ENCODE measurements at regions not wholly inside any gene's neighbourhood (a gene's known extent, or its start where the extent isn't known, plus 50 kb on each side); places are given as distances from the start of the nearest gene placed in this dataset.

DNA sequence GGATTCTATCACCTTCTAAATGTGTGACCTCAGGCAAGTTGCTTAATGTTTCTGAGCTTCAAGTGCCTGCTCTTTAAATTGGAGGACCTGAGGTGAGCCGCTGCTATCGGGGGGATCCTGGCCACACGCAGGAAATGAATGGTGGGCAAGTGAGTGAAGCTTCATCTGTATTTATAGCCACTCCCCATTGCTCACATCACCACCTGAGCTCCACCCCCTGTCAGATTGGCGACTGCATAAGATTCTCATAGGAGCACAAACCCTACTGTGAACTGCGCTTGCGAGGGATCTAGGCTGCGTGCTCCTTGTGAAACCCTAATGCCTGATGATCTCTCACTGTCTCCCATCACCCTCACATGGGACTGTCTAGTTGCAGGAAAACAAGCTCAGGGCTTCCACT lies 158.6 kb upstream of the CCND2 start:
- Histone ChIP-seq H3K4me3 (ENCODE audit: insufficient read depth, low read depth, low read length) (no peak overlapping the region), H3K27me3 (ENCODE audit: control insufficient read depth, insufficient read depth, low read length) (no peaks in the 10 kb centered on the region; the same call in 1 of the 2 replicates), H3K56ac (ENCODE audit: extremely low read depth, insufficient read depth, low read length) (no peak overlapping the region), H3K27ac (ENCODE audit: insufficient read depth, low read length) (no peak overlapping the region), H2AK5ac (ENCODE audit: low read depth, low read length) (no peak overlapping the region), H3K4ac (ENCODE audit: low read depth, low read length) (no peak overlapping the region), H3K23ac (ENCODE audit: low read depth, low read length) (no peak overlapping the region), H4K91ac (ENCODE audit: insufficient read depth, low read depth, low read length) (no peak overlapping the region), H3K4me2 (ENCODE audit: low read depth, low read length) (no peak overlapping the region), H3K9me3 (ENCODE audit: control insufficient read depth, insufficient read depth, low read length) (no peaks in the 10 kb centered on the region), H3K79me1 (ENCODE audit: low read depth in 1 of 2, low read length in 2 of 2) (no peaks in the 10 kb centered on the region), H2BK120ac (ENCODE audit: low read depth, low read length) (no peak overlapping the region), H3K18ac (ENCODE audit: low read depth, low read length) (no peak overlapping the region), H2AK9ac (replicated peaks; ENCODE audit: low read depth, low read length, poor library complexity) (no peak overlapping the region), H3K9ac (ENCODE audit: low read depth, low read length) (no peak overlapping the region), H4K20me1 (ENCODE audit: insufficient read depth, low read length) (no peaks in the 10 kb centered on the region), H4K5ac (ENCODE audit: low read depth, low read length) (no peak overlapping the region), H3K9me1 (ENCODE audit: insufficient read depth, low read length) (peaks cover 4% of the 10 kb centered on the region), H3K14ac (replicated peaks; ENCODE audit: low read depth, low read length) (no peak overlapping the region), H2AFZ (replicated peaks; ENCODE audit: low read length, poor library complexity) (no peak overlapping the region), H2BK5ac (ENCODE audit: low read depth, low read length, poor library complexity, severe bottlenecking) (no peak overlapping the region), H3K4me1 (ENCODE audit: control insufficient read depth, insufficient read depth, low read length) (peaks cover 17% of the 10 kb centered on the region), H2BK20ac (ENCODE audit: low read depth, low read length) (no peak overlapping the region), H3K36me3 (ENCODE audit: control insufficient read depth, insufficient read depth, low read length) (no peaks in the 10 kb centered on the region), H4K8ac (ENCODE audit: low read depth in 2 of 2, low read length in 2 of 2) (no peak overlapping the region), H2BK15ac (ENCODE audit: low read depth, low read length) (no peak overlapping the region)
- in situ Hi-C loops (cut with MboI; ENCODE audit: low sequenced_read_pairs), result no loop called here
- BruUV-seq (replicated peaks), result no TSS peak
- intact Hi-C loops (cut with micrococcal nuclease), result no loop called here
- DNase-seq (no peak), ATAC-seq (ENCODE audit: low read depth) (no peak)
- dilution Hi-C loops (cut with HindIII; ENCODE audit: low sequenced_read_pairs, unreplicated experiment), result no loop called here
- POLR2A ChIA-PET (ENCODE audit: unreplicated experiment), result no interaction called here
- WGBS, 2 experiments (ENCODE audit: extremely low coverage in 2 of 2, insufficient read length in 1 of 2), result no CpG with 5 or more reads among the region's 7 CpGs
- TF ChIP-seq POLR2A (IDR thresholded peaks at IDR 0.05; ENCODE audit: low read depth, low read length), result no peak
- no peak for TF ChIP-seq RFX5 (IDR thresholded peaks at IDR 0.05; ENCODE audit: low read depth, low read length)
- no peak for TF ChIP-seq RCOR1 (IDR thresholded peaks at IDR 0.05; ENCODE audit: insufficient replicate concordance, low read length)
- no peak for TF ChIP-seq RAD21 (IDR thresholded peaks at IDR 0.05; ENCODE audit: low read length)
- TF ChIP-seq FOS (IDR thresholded peaks at IDR 0.05; ENCODE audit: low read depth, low read length), result no peak
- TF ChIP-seq, protein P1, sequence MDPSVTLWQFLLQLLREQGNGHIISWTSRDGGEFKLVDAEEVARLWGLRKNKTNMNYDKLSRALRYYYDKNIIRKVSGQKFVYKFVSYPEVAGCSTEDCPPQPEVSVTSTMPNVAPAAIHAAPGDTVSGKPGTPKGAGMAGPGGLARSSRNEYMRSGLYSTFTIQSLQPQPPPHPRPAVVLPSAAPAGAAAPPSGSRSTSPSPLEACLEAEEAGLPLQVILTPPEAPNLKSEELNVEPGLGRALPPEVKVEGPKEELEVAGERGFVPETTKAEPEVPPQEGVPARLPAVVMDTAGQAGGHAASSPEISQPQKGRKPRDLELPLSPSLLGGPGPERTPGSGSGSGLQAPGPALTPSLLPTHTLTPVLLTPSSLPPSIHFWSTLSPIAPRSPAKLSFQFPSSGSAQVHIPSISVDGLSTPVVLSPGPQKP (IDR thresholded peaks at IDR 0.05; ENCODE audit: borderline replicate concordance, low read depth, low read length), result no peak
- TF ChIP-seq, protein P2, sequence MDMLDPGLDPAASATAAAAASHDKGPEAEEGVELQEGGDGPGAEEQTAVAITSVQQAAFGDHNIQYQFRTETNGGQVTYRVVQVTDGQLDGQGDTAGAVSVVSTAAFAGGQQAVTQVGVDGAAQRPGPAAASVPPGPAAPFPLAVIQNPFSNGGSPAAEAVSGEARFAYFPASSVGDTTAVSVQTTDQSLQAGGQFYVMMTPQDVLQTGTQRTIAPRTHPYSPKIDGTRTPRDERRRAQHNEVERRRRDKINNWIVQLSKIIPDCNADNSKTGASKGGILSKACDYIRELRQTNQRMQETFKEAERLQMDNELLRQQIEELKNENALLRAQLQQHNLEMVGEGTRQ (IDR thresholded peaks at IDR 0.05; ENCODE audit: low read depth, low read length), result no peak
- no peak for TF ChIP-seq BHLHE40 (IDR thresholded peaks at IDR 0.05; ENCODE audit: low read depth, low read length)
- TF ChIP-seq MXI1 (IDR thresholded peaks at IDR 0.05; ENCODE audit: borderline replicate concordance, low read depth, low read length), result no peak
- TF ChIP-seq, protein P3, sequence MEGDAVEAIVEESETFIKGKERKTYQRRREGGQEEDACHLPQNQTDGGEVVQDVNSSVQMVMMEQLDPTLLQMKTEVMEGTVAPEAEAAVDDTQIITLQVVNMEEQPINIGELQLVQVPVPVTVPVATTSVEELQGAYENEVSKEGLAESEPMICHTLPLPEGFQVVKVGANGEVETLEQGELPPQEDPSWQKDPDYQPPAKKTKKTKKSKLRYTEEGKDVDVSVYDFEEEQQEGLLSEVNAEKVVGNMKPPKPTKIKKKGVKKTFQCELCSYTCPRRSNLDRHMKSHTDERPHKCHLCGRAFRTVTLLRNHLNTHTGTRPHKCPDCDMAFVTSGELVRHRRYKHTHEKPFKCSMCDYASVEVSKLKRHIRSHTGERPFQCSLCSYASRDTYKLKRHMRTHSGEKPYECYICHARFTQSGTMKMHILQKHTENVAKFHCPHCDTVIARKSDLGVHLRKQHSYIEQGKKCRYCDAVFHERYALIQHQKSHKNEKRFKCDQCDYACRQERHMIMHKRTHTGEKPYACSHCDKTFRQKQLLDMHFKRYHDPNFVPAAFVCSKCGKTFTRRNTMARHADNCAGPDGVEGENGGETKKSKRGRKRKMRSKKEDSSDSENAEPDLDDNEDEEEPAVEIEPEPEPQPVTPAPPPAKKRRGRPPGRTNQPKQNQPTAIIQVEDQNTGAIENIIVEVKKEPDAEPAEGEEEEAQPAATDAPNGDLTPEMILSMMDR (conservative IDR thresholded peaks at IDR 0.05; ENCODE audit: low read depth, low read length), result no peak
- TF ChIP-seq MAZ (IDR thresholded peaks at IDR 0.05; ENCODE audit: borderline replicate concordance, low read depth, low read length), result no peak
- TF ChIP-seq NFE2L2 (IDR thresholded peaks at IDR 0.05; ENCODE audit: low read depth, low read length), result no peak
- no peak for TF ChIP-seq CEBPB (IDR thresholded peaks at IDR 0.05; ENCODE audit: low read depth, low read length)
- no peak for TF ChIP-seq CHD1 (IDR thresholded peaks at IDR 0.05; ENCODE audit: low read depth, low read length)
- no peak for TF ChIP-seq SMC3 (IDR thresholded peaks at IDR 0.05; ENCODE audit: low read depth, low read length)
- CTCF ChIA-PET, result interaction anchor here (1.6 kb wide), 1 partner anchor 162 kb away, joined by 7 read pairs; no protein-coding TSS in a partner anchor

Data from IMR-90 (cell line).